ENCODE measurements at regions not wholly inside any gene's neighbourhood (a gene's known extent, or its start where the extent isn't known, plus 50 kb on each side); places are given as distances from the start of the nearest gene placed in this dataset.

DNA sequence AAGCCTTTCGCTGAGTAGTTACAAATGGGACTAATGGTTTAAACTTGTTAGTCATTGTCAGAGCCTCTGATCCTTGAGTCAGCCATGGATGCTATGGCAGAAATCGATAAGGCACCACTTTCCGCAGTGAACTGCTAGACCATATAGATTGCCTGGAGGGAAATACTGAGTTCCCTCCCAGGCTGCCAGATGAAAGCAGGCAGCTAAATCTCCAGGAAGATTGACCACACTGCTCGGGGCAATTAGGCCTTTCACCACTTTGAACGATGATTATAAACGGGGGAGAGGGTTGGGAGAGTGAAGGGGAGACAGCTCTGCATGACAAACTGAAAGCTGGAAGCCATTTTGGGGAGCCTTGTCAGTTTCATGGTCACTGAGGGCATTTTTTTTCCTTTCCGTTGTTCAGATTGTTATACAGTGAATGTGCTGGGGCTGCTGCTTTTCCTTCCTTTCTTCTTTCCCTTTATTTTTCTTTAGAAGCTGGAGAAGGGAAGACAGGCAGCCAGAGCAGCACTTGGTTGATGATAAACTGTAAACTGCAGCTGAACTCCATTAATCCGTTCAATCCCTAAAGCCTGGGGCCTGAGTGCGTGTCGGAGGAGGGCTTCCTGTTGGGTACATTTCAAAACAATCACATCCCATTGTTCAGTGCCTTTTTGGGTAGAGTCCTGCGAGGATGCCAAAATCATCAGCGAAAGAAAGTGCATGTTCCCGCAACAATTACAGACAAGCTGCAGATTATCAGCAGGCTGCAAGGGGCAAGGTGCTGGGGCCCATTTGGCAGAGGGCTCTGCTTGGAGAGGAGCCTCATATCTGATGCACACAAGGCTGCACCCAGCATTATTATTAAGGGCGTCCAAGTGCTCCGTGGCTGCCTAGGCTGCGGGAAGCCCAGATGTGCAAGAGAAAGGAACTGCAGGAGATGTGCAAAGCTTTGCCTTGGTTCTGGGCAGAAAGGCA, 308.4 kb downstream of the PSAT1 start:
- TF ChIP-seq, protein P1, sequence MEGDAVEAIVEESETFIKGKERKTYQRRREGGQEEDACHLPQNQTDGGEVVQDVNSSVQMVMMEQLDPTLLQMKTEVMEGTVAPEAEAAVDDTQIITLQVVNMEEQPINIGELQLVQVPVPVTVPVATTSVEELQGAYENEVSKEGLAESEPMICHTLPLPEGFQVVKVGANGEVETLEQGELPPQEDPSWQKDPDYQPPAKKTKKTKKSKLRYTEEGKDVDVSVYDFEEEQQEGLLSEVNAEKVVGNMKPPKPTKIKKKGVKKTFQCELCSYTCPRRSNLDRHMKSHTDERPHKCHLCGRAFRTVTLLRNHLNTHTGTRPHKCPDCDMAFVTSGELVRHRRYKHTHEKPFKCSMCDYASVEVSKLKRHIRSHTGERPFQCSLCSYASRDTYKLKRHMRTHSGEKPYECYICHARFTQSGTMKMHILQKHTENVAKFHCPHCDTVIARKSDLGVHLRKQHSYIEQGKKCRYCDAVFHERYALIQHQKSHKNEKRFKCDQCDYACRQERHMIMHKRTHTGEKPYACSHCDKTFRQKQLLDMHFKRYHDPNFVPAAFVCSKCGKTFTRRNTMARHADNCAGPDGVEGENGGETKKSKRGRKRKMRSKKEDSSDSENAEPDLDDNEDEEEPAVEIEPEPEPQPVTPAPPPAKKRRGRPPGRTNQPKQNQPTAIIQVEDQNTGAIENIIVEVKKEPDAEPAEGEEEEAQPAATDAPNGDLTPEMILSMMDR (IDR thresholded peaks at IDR 0.05), result no peak
- TF ChIP-seq POLR2A (IDR thresholded peaks at IDR 0.05), result no peak
